Upper lobe of left lung (tissue), 6 donors: ENCODE measurements at regions not wholly inside any gene's neighbourhood (a gene's known extent, or its start where the extent isn't known, plus 50 kb on each side); places are given as distances from the start of the nearest gene placed in this dataset.

Experiments used
- ATAC-seq, 2 donors: fragments of 200-7000 bp; cut with Tn5 transposase; one replicate each; pipeline ENCODE4 v1.9.1; 2022; ENCODE audit warnings: mild to moderate bottlenecking in 2 of 2, moderate library complexity in 2 of 2; ENCODE audit not compliant: low FRiP score in 2 of 2
- DNase-seq, 2 donors: peaks; one replicate each; pipeline ENCODE4 v3.0.0-alpha.2; 2019 to 2020
- H3K27ac ChIP-seq, 4 donors: fragments of 200-600 bp; sonication (generic); one replicate each; pipeline ENCODE4 v1.5.1; 2016 to 2019
- H3K27me3 ChIP-seq, 4 donors: fragments of 200-600 bp; sonication (generic); one replicate each; pipeline ENCODE4 v1.5.1; 2017 to 2019
- H3K36me3 ChIP-seq, 4 donors: fragments of 200-600 bp; sonication (generic); one replicate each; pipeline ENCODE4 v1.5.1; 2016 to 2019
- H3K4me1 ChIP-seq, 4 donors: fragments of 200-600 bp; sonication (generic); one replicate each; pipeline ENCODE4 v1.5.1; 2018 to 2019
- H3K4me3 ChIP-seq, 4 donors: fragments of 200-600 bp; sonication (generic); one replicate each; pipeline ENCODE4 v1.5.1; 2017 to 2019; ENCODE audit warnings: mild to moderate bottlenecking in 2 of 4, moderate library complexity in 1 of 4
- H3K9me3 ChIP-seq, 4 donors: fragments of 200-600 bp; sonication (generic); one replicate each; pipeline ENCODE4 v1.5.1; 2018 to 2019
- EP300 ChIP-seq, 4 donors: sonication (generic); formaldehyde crosslinking; IDR thresholded peaks; one replicate each; pipeline ENCODE4 v1.5.1; 2017; ENCODE audit warnings: antibody characterized with exemption in 4 of 4, control low read depth in 2 of 4
- POLR2A ChIP-seq, 4 donors: fragments of 450-650 bp; IDR thresholded peaks; one replicate each; pipeline ENCODE4 v1.5.1; 2016 to 2017; ENCODE audit warnings: antibody characterized with exemption in 4 of 4, mild to moderate bottlenecking in 2 of 4
- POLR2AphosphoS5 ChIP-seq, 2 donors: sonication (generic); formaldehyde crosslinking; IDR thresholded peaks; one replicate each; pipeline ENCODE4 v1.5.1; 2017; ENCODE audit warnings: antibody characterized with exemption in 2 of 2
- WGBS, 2 donors: methylation state at CpG; one replicate each; pipeline ENCODE4 v1.1.5; 2017 to 2018; 5-methylcytosine and 5-hydroxymethylcytosine counted together
- TF ChIP-seq, protein P1 (sequence below), 6 experiments: fragments of 450-650 bp in 4 of 6; fragments of 200-600 bp in 2 of 6; sonication (generic) in 2 of 6; IDR thresholded peaks; one replicate each; pipeline ENCODE4 v1.5.1; 2016 to 2019; ENCODE audit warnings: antibody characterized with exemption in 6 of 6
- donor health status: DM: no; HTN: no; CAD: no; lungs with moderate emphysema.
- donor health status: DM: no; HTN: yes; CAD: no; lungs with severe emphysema.

DNA sequence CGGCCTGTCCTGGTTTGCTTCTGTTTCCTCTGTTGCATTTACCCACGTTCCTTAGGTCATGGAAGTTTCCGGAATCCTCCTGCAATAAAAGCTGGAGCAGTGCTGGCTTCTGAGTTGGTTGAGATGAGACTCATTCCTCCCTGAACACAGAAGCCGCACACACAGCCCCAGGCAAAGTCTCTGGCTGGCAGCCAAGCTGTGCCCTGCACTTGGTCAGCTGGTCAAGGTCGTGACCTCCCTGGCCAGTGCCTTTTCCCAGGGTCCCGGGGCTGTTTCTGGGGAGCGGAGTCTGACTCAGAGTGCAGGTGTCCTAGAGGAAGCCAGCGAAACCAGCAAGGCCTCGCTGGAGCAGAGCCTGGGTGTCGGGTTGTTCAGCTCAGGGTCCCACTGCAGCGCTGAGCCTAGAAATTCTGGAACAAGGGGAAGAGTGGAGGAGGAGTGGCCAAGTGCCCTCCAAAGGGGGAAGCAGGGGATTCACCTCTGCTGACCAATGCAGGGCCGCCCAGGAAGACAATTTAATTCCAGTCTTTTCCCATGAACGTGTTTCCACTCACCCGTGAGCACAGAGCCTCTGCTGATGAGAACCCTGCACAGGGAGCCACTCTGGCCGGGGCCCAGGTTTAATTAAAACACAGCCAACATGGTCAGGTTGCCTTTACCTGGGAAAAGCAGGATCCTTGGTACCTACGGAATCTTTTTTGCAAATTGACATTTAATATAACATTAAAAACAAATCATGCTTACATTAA, 245.5 kb upstream of the PPP2R2D start:
- 74 to 77% methylated on average over 11 to 16 of the region's 16 CpGs for WGBS, 2 donors
- Histone ChIP-seq H3K27me3 (no peaks in the 10 kb centered on the region), H3K9me3 (no peaks in the 10 kb centered on the region), H3K27ac (no peak overlapping the region), H3K4me3 (no peak overlapping the region), H3K36me3 (no peaks in the 10 kb centered on the region), H3K4me1 (no peaks in the 10 kb centered on the region)
- ATAC-seq (no peak), DNase-seq (no peak)
- TF ChIP-seq POLR2AphosphoS5 (IDR thresholded peaks at IDR 0.05) (no peak), EP300 (IDR thresholded peaks at IDR 0.05) (no peak), POLR2A (IDR thresholded peaks at IDR 0.05) (no peak)
- TF ChIP-seq, protein P1, sequence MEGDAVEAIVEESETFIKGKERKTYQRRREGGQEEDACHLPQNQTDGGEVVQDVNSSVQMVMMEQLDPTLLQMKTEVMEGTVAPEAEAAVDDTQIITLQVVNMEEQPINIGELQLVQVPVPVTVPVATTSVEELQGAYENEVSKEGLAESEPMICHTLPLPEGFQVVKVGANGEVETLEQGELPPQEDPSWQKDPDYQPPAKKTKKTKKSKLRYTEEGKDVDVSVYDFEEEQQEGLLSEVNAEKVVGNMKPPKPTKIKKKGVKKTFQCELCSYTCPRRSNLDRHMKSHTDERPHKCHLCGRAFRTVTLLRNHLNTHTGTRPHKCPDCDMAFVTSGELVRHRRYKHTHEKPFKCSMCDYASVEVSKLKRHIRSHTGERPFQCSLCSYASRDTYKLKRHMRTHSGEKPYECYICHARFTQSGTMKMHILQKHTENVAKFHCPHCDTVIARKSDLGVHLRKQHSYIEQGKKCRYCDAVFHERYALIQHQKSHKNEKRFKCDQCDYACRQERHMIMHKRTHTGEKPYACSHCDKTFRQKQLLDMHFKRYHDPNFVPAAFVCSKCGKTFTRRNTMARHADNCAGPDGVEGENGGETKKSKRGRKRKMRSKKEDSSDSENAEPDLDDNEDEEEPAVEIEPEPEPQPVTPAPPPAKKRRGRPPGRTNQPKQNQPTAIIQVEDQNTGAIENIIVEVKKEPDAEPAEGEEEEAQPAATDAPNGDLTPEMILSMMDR (IDR thresholded peaks at IDR 0.05), result no peak

DNA sequence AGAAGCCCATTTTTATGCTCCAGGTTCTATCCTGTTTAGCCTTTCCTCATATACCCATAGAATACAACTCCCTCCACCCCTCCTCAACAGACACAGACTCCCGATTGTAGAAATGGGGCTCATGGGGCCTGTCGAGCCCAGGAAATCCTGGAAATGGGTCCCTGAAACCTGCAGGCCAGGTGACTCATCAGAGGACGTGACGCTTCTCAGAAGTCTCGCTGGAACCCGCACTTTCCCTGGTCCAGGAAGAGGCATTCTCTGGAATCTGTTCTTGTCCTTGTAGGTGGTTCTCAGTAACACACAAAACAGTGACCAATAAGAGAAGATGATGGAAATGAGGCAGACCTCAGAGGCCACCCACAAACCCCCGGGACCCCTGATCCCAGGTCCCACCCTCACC, 244.8 kb upstream of the PPP2R2D start:
- no peak for ATAC-seq
- Histone ChIP-seq H3K4me1 (no peaks in the 10 kb centered on the region), H3K4me3 (no peak overlapping the region), H3K27ac (no peak overlapping the region), H3K9me3 (peaks cover 0 to 3% (median 0%) of the 10 kb centered on the region in 4 donors), H3K27me3 (no peaks in the 10 kb centered on the region), H3K36me3 (no peaks in the 10 kb centered on the region)
- no peak for DNase-seq
- 77 to 80% methylated on average over 7 of the region's 7 CpGs for WGBS, 2 donors
- TF ChIP-seq POLR2A (IDR thresholded peaks at IDR 0.05), result no peak

DNA sequence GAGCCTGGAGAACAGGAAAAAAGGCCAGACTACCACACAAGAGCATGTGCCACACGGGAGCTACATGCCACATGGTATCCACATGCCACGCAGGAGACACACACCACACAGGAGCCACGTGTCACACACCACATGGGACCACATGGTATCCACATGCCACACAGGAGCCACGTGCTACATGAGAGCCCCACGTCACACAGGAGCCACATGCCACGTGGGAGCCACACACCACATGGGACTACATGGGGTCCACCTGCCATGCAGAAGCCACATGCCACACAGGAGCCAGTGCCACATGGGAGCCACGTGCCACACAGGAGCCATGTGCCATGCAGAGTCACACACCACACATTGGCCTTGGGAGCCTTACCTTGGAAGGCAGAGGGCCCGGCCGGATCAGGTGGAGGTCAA, 244.4 kb upstream of the PPP2R2D start:
- H3K27ac ChIP-seq, result no peak overlapping the region
- peaks cover 0 to 3% (median 0%) of the 10 kb centered on the region in 4 donors for H3K9me3 ChIP-seq
- peak in 1 of 2 donors; percentile 31 for ATAC-seq
- 81 to 87% methylated on average over 9 of the region's 9 CpGs for WGBS, 2 donors
- no peaks in the 10 kb centered on the region for H3K4me1 ChIP-seq
- DNase-seq, result no peak
- H3K36me3 ChIP-seq, result no peaks in the 10 kb centered on the region
- no peaks in the 10 kb centered on the region for H3K27me3 ChIP-seq
- no peak overlapping the region for H3K4me3 ChIP-seq
- TF ChIP-seq POLR2A (IDR thresholded peaks at IDR 0.05) (no peak), POLR2AphosphoS5 (IDR thresholded peaks at IDR 0.05) (no peak), EP300 (IDR thresholded peaks at IDR 0.05) (no peak)
- TF ChIP-seq, protein P1 (IDR thresholded peaks at IDR 0.05), result no peak

DNA sequence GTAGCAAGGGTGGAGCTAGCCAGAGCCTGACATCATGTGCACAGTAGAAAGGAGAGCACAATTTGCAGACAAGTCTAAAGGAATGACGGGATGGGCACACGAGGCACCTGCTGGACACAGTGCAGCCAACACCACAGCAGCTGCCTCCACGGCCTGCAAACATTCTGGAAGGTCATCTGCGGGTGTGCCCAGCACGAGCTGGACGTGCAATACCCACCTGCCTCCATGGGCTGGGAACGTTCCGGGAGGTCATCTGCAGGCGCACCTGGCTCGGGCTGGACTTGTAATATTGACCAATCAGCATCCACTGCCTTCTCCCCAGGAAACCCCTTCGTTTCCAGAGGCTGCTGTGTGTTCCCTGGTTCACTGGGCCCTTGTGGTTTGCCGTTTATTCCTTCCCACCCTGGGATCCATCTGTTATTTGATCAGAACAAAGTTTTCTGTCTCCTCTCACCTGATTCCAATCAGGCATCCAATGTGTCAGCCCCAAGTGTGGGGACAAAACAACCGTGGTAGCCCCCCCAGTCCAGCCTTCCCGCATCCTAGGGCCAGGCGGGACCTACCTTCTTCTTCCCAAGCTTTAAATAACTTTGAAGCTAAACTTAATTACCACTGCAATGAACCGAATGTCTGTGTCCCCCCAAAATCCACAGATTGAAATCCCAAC, 243.4 kb upstream of the PPP2R2D start:
- DNase-seq, result no peak
- WGBS, 2 donors, result 84 to 85% methylated on average over 9 to 16 of the region's 16 CpGs

DNA sequence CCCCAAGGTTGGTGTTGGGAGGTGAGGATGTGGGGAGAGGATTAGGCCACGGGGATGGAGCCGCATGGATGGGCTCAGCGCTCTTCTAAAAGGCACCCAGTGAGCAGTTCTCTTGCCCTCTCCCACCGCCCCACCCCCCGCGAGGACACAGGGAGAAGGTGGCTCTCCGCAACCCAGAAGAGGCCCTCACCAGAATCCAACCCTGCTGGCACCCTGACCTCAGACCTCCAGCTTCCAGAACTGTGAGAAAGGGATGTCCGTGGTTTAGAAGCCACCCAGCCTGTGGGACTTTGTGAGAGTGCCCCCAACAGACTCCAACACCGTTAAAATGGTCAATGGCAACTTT, 242.8 kb upstream of the PPP2R2D start:
- WGBS, 2 donors, result 86 to 88% methylated on average over 5 to 9 of the region's 9 CpGs
- H3K27me3 ChIP-seq, result no peaks in the 10 kb centered on the region
- ATAC-seq (no peak), DNase-seq (no peak)
- TF ChIP-seq POLR2A (IDR thresholded peaks at IDR 0.05), result no peak
- no peak for TF ChIP-seq EP300 (IDR thresholded peaks at IDR 0.05)
- no peak for TF ChIP-seq POLR2AphosphoS5 (IDR thresholded peaks at IDR 0.05)
- TF ChIP-seq, protein P1 (IDR thresholded peaks at IDR 0.05), result no peak
- H3K9me3 ChIP-seq, result peaks cover 0 to 3% (median 0%) of the 10 kb centered on the region in 4 donors
- no peak overlapping the region for H3K4me3 ChIP-seq
- no peaks in the 10 kb centered on the region for H3K4me1 ChIP-seq
- no peaks in the 10 kb centered on the region for H3K36me3 ChIP-seq
- no peak overlapping the region for H3K27ac ChIP-seq

More for the DNA sequence above, 243.4 kb upstream of the PPP2R2D start:
- Histone ChIP-seq H3K9me3 (peaks cover 0 to 3% (median 0%) of the 10 kb centered on the region in 4 donors), H3K27me3 (no peaks in the 10 kb centered on the region), H3K4me1 (no peaks in the 10 kb centered on the region), H3K36me3 (no peaks in the 10 kb centered on the region), H3K27ac (no peak overlapping the region), H3K4me3 (no peak overlapping the region)
- no peak for ATAC-seq
- TF ChIP-seq POLR2A (IDR thresholded peaks at IDR 0.05) (no peak), EP300 (IDR thresholded peaks at IDR 0.05) (no peak), POLR2AphosphoS5 (IDR thresholded peaks at IDR 0.05) (no peak)
- TF ChIP-seq, protein P1 (IDR thresholded peaks at IDR 0.05), result no peak
